Hepatocyte (in vitro differentiated cells): ENCODE measurements at regions not wholly inside any gene's neighbourhood (a gene's known extent, or its start where the extent isn't known, plus 50 kb on each side); places are given as distances from the start of the nearest gene placed in this dataset.

Experiments
- EZH2 ChIP-seq: fragments of 200-600 bp; sonication (generic); IDR thresholded peaks from 2 replicates; pipeline ENCODE4 v1.6.1; 2016; ENCODE audit warnings: antibody characterized with exemption, mild to moderate bottlenecking, borderline replicate concordance
- EZH2phosphoT487 ChIP-seq: fragments of 200-600 bp; sonication (generic); IDR thresholded peaks from one replicate; pipeline ENCODE4 v1.6.1; 2018; ENCODE audit warnings: antibody characterized with exemption, mild to moderate bottlenecking, low read depth, moderate library complexity; ENCODE audit not compliant: unreplicated experiment, severe bottlenecking
- TF ChIP-seq, protein P1 (sequence below): fragments of 200-600 bp; sonication (generic); IDR thresholded peaks from 2 replicates; pipeline ENCODE4 v1.5.1; 2016; ENCODE audit warnings: antibody characterized with exemption, mild to moderate bottlenecking; ENCODE audit not compliant: poor library complexity

- TF ChIP-seq, protein P1, sequence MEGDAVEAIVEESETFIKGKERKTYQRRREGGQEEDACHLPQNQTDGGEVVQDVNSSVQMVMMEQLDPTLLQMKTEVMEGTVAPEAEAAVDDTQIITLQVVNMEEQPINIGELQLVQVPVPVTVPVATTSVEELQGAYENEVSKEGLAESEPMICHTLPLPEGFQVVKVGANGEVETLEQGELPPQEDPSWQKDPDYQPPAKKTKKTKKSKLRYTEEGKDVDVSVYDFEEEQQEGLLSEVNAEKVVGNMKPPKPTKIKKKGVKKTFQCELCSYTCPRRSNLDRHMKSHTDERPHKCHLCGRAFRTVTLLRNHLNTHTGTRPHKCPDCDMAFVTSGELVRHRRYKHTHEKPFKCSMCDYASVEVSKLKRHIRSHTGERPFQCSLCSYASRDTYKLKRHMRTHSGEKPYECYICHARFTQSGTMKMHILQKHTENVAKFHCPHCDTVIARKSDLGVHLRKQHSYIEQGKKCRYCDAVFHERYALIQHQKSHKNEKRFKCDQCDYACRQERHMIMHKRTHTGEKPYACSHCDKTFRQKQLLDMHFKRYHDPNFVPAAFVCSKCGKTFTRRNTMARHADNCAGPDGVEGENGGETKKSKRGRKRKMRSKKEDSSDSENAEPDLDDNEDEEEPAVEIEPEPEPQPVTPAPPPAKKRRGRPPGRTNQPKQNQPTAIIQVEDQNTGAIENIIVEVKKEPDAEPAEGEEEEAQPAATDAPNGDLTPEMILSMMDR, result no peak
- TF ChIP-seq EZH2phosphoT487 (no peak), EZH2 (no peak)
Observed at GRCh38 chr3:3276630-3277029, 97.1 kb upstream of the CRBN start.
